ENCODE measurements at regions not wholly inside any gene's neighbourhood (a gene's known extent, or its start where the extent isn't known, plus 50 kb on each side); places are given as distances from the start of the nearest gene placed in this dataset.

DNA sequence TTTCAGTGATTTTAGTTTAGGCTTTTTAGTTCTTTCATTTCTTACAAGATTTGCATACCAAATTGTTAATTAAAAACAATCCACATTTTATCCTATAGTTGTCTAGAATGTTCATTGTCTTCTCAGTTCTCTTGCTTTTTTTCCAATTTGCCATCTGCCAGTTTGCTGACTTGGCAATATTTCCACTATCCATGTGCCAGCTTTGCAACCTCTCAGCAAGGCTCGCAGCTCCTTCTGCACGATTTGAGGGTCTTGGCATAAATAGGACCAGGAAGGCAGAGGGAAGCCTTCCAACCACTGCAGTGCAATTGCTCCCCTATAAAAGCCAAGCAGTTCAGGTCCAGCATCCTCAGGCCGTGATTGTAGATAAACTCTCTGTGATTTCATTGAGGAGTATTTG is 306.8 kb upstream of the FMN2 start:
- no peak overlapping the region for H3K4me3 ChIP-seq
- H3K36me3 ChIP-seq (ENCODE audit: low read depth) = no peaks in the 10 kb centered on the region
- no peak overlapping the region for H3K4me2 ChIP-seq (ENCODE audit: unreplicated experiment)
- no peaks in the 10 kb centered on the region for H3K4me1 ChIP-seq (ENCODE audit: insufficient read depth)
- no peak overlapping the region for H3K27ac ChIP-seq
- H3K9me2 ChIP-seq (ENCODE audit: insufficient read depth) = no peaks in the 10 kb centered on the region
- TF ChIP-seq EZH2 (IDR thresholded peaks at IDR 0.05; ENCODE audit: insufficient read depth, poor library complexity, severe bottlenecking) = no peak
- TF ChIP-seq EZH2phosphoT487 (IDR thresholded peaks at IDR 0.05; ENCODE audit: insufficient read depth, low read depth) = no peak
- no peak overlapping the region for H2AFZ ChIP-seq
- in situ Hi-C loops (cut with MboI) = no loop called here
- WGBS, 2 experiments (ENCODE audit: low coverage in 1 of 2, low lambda C conversion rate in 2 of 2, missing lambda C conversion rate in 2 of 2) = 1 to 3% methylated on average over 3 of the region's 3 CpGs
- no peaks in the 10 kb centered on the region for H3K9me3 ChIP-seq (ENCODE audit: low read depth)
- H4K20me1 ChIP-seq (ENCODE audit: insufficient read depth) = no peaks in the 10 kb centered on the region
- DNase-seq = no peak
- no peaks in the 10 kb centered on the region for H3F3A ChIP-seq (ENCODE audit: insufficient read depth)
- H3K9ac ChIP-seq = no peak overlapping the region
- no peaks in the 10 kb centered on the region for H3K79me2 ChIP-seq (ENCODE audit: insufficient read depth)
- H3K27me3 ChIP-seq (replicated peaks; ENCODE audit: insufficient read depth) = no peaks in the 10 kb centered on the region

DNA sequence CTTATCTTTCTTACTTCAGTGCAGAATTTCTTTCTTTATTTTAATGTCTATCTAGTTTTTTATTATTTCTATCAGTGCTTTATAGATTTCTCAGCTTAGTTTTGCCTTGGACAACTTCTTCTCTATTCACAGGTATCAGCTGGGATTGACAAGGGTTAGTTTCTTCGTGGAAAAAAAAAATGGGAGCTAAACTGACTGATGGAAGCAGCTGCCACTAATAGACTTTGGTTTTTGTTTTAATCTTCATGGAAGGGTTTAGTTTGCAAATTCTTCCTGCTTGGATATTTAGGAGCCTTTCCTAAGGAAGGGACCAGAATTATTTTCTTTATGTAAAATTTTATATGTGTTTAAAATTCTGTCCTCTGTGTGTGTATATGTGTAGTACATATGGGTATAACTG is 306.1 kb upstream of the FMN2 start:
- DNase-seq = no peak
- Histone ChIP-seq H3K27ac (no peak overlapping the region), H3K4me2 (ENCODE audit: unreplicated experiment) (no peak overlapping the region), H3K36me3 (ENCODE audit: low read depth) (no peaks in the 10 kb centered on the region), H3K79me2 (ENCODE audit: insufficient read depth) (no peaks in the 10 kb centered on the region), H2AFZ (no peak overlapping the region), H3K4me1 (ENCODE audit: insufficient read depth) (no peaks in the 10 kb centered on the region), H3K9me2 (ENCODE audit: insufficient read depth) (no peaks in the 10 kb centered on the region), H3F3A (ENCODE audit: insufficient read depth) (no peaks in the 10 kb centered on the region), H3K9me3 (ENCODE audit: low read depth) (no peaks in the 10 kb centered on the region), H4K20me1 (ENCODE audit: insufficient read depth) (no peaks in the 10 kb centered on the region), H3K9ac (no peak overlapping the region), H3K27me3 (replicated peaks; ENCODE audit: insufficient read depth) (no peaks in the 10 kb centered on the region), H3K4me3 (no peak overlapping the region)
- TF ChIP-seq EZH2 (IDR thresholded peaks at IDR 0.05; ENCODE audit: insufficient read depth, poor library complexity, severe bottlenecking) (no peak), EZH2phosphoT487 (IDR thresholded peaks at IDR 0.05; ENCODE audit: insufficient read depth, low read depth) (no peak)
- in situ Hi-C loops (cut with MboI) = no loop called here
- WGBS, 2 experiments (ENCODE audit: low coverage in 1 of 2, low lambda C conversion rate in 2 of 2, missing lambda C conversion rate in 2 of 2) = 0% methylated on average over 1 of the region's 1 CpG

DNA sequence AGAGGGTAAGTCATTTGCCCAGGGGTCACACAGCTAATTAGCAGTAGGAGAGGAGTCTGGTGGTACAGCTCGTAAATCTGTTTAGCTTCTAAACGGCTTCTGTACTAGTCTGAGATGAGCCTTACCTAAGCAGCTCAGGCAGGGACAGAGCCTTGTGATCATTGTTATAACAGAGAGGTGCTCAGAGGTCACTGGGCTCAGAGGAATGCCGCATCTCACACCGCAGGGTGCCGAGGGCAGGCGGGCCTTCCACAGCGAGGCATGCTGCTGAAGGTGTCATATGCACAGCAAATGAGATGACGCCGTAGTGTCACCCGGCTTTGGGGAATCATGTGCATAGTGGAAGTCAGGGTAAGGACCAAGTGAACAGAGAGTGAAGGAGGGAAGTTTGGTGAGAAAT is 305.2 kb upstream of the FMN2 start:
- no peaks in the 10 kb centered on the region for H3K9me2 ChIP-seq (ENCODE audit: insufficient read depth)
- H3K4me2 ChIP-seq (ENCODE audit: unreplicated experiment) = no peak overlapping the region
- no peak overlapping the region for H3K9ac ChIP-seq
- H3K4me3 ChIP-seq = no peak overlapping the region
- H2AFZ ChIP-seq = no peak overlapping the region
- no peak overlapping the region for H3K27ac ChIP-seq
- TF ChIP-seq EZH2 (IDR thresholded peaks at IDR 0.05; ENCODE audit: insufficient read depth, poor library complexity, severe bottlenecking) (no peak), EZH2phosphoT487 (IDR thresholded peaks at IDR 0.05; ENCODE audit: insufficient read depth, low read depth) (no peak)
- no peaks in the 10 kb centered on the region for H3K9me3 ChIP-seq (ENCODE audit: low read depth)
- H3F3A ChIP-seq (ENCODE audit: insufficient read depth) = no peaks in the 10 kb centered on the region
- 28 to 40% methylated on average over 10 of the region's 10 CpGs for WGBS, 2 experiments (ENCODE audit: low coverage in 1 of 2, low lambda C conversion rate in 2 of 2, missing lambda C conversion rate in 2 of 2)
- no peaks in the 10 kb centered on the region for H3K36me3 ChIP-seq (ENCODE audit: low read depth)
- DNase-seq = no peak
- in situ Hi-C loops (cut with MboI) = no loop called here
- no peaks in the 10 kb centered on the region for H3K79me2 ChIP-seq (ENCODE audit: insufficient read depth)
- no peaks in the 10 kb centered on the region for H3K27me3 ChIP-seq (replicated peaks; ENCODE audit: insufficient read depth)
- H4K20me1 ChIP-seq (ENCODE audit: insufficient read depth) = no peaks in the 10 kb centered on the region
- H3K4me1 ChIP-seq (ENCODE audit: insufficient read depth) = no peaks in the 10 kb centered on the region

- Histone ChIP-seq H3K9ac (no peak overlapping the region), H3K4me2 (ENCODE audit: unreplicated experiment) (no peak overlapping the region), H3K4me3 (no peak overlapping the region), H3K27ac (no peak overlapping the region), H3K9me2 (ENCODE audit: insufficient read depth) (no peaks in the 10 kb centered on the region), H3F3A (ENCODE audit: insufficient read depth) (no peaks in the 10 kb centered on the region), H3K27me3 (replicated peaks; ENCODE audit: insufficient read depth) (no peaks in the 10 kb centered on the region), H3K9me3 (ENCODE audit: low read depth) (no peaks in the 10 kb centered on the region), H2AFZ (no peak overlapping the region), H3K4me1 (ENCODE audit: insufficient read depth) (no peaks in the 10 kb centered on the region), H3K79me2 (ENCODE audit: insufficient read depth) (no peaks in the 10 kb centered on the region), H4K20me1 (ENCODE audit: insufficient read depth) (no peaks in the 10 kb centered on the region), H3K36me3 (ENCODE audit: low read depth) (no peaks in the 10 kb centered on the region)
- in situ Hi-C loops (cut with MboI) = no loop called here
- no peak for DNase-seq
- TF ChIP-seq EZH2 (IDR thresholded peaks at IDR 0.05; ENCODE audit: insufficient read depth, poor library complexity, severe bottlenecking) = no peak
- TF ChIP-seq EZH2phosphoT487 (IDR thresholded peaks at IDR 0.05; ENCODE audit: insufficient read depth, low read depth) = no peak
Measured at GRCh38 chr1:239792157-239792556, 299.5 kb upstream of the FMN2 start.

- H3K27ac ChIP-seq = no peak overlapping the region
- no peak overlapping the region for H3K9ac ChIP-seq
- H3K4me3 ChIP-seq = no peak overlapping the region
- H3K9me2 ChIP-seq (ENCODE audit: insufficient read depth) = no peaks in the 10 kb centered on the region
- no peak overlapping the region for H2AFZ ChIP-seq
- in situ Hi-C loops (cut with MboI) = no loop called here
- H3F3A ChIP-seq (ENCODE audit: insufficient read depth) = no peaks in the 10 kb centered on the region
- no peaks in the 10 kb centered on the region for H3K79me2 ChIP-seq (ENCODE audit: insufficient read depth)
- DNase-seq = no peak
- H3K9me3 ChIP-seq (ENCODE audit: low read depth) = no peaks in the 10 kb centered on the region
- TF ChIP-seq EZH2phosphoT487 (IDR thresholded peaks at IDR 0.05; ENCODE audit: insufficient read depth, low read depth) (no peak), EZH2 (IDR thresholded peaks at IDR 0.05; ENCODE audit: insufficient read depth, poor library complexity, severe bottlenecking) (no peak)
- H3K4me2 ChIP-seq (ENCODE audit: unreplicated experiment) = no peak overlapping the region
- no peaks in the 10 kb centered on the region for H4K20me1 ChIP-seq (ENCODE audit: insufficient read depth)
- no peaks in the 10 kb centered on the region for H3K27me3 ChIP-seq (replicated peaks; ENCODE audit: insufficient read depth)
- H3K36me3 ChIP-seq (ENCODE audit: low read depth) = no peaks in the 10 kb centered on the region
- WGBS, 2 experiments (ENCODE audit: low coverage in 1 of 2, low lambda C conversion rate in 2 of 2, missing lambda C conversion rate in 2 of 2) = 8 to 22% methylated on average over 3 of the region's 3 CpGs
- H3K4me1 ChIP-seq (ENCODE audit: insufficient read depth) = no peaks in the 10 kb centered on the region
Measured at GRCh38 chr1:239795304-239795703, 296.4 kb upstream of the FMN2 start.

Measured in GM23248 (cell line).